Chondrocyte (in vitro differentiated cells): ENCODE measurements at regions not wholly inside any gene's neighbourhood (a gene's known extent, or its start where the extent isn't known, plus 50 kb on each side); places are given as distances from the start of the nearest gene placed in this dataset.

Experiments
- DNase-seq: peaks from one replicate; pipeline ENCODE4 v3.0.0; 2021; ENCODE audit warnings: mixed read lengths, low spot score
- H3K27ac Mint-ChIP-seq: one replicate; pipeline ENCODE4 v1.8.0; 2021; ENCODE audit warnings: mild to moderate bottlenecking, moderate library complexity, mixed read lengths; ENCODE audit not compliant: unreplicated experiment
- H3K27me3 Mint-ChIP-seq: 2 replicates; pipeline ENCODE4 v1.8.0; 2021; ENCODE audit warnings: low read depth, mixed read lengths
- H3K36me3 Mint-ChIP-seq: 2 replicates; pipeline ENCODE4 v1.8.0; 2021; ENCODE audit warnings: low read depth, mixed read lengths
- H3K4me1 Mint-ChIP-seq: 2 replicates; pipeline ENCODE4 v1.8.0; 2021; ENCODE audit warnings: low read depth, mild to moderate bottlenecking, mixed read lengths
- H3K4me3 Mint-ChIP-seq: one replicate; pipeline ENCODE4 v1.8.0; 2021; ENCODE audit warnings: mild to moderate bottlenecking, moderate library complexity, mixed read lengths; ENCODE audit not compliant: unreplicated experiment
- H3K9me3 Mint-ChIP-seq: 2 replicates; pipeline ENCODE4 v1.8.0; 2021; ENCODE audit warnings: low read depth, mixed read lengths
- CTCF ChIP-seq: fragments of 200-600 bp; sonication (generic); IDR thresholded peaks from 2 replicates; pipeline ENCODE4 v1.5.0; 2021; ENCODE audit warnings: antibody characterized with exemption, mild to moderate bottlenecking, moderate library complexity

- no peak overlapping the region for H3K27ac Mint-ChIP-seq
- TF ChIP-seq CTCF = no peak
- no peak for DNase-seq
- H3K9me3 Mint-ChIP-seq = peaks cover 34% of the 10 kb centered on the region
- peaks cover 10% of the 10 kb centered on the region for H3K36me3 Mint-ChIP-seq
- no peaks in the 10 kb centered on the region for H3K27me3 Mint-ChIP-seq
- H3K4me3 Mint-ChIP-seq = no peak overlapping the region
- H3K4me1 Mint-ChIP-seq = no peaks in the 10 kb centered on the region
These were observed 159.6 kb downstream of the ARL4A start for GRCh38 chr7:12847001-12847400.

GRCh38 chr7:12851142-12851541, 163.7 kb downstream of the ARL4A start:
- Mint-ChIP-seq H3K36me3 (peaks cover 3% of the 10 kb centered on the region), H3K27ac (no peak overlapping the region), H3K27me3 (no peaks in the 10 kb centered on the region), H3K4me3 (no peak overlapping the region), H3K9me3 (peaks cover 15% of the 10 kb centered on the region), H3K4me1 (no peaks in the 10 kb centered on the region)
- DNase-seq = no peak
- TF ChIP-seq CTCF = no peak

GRCh38 chr7:12851841-12852240, 164.4 kb downstream of the ARL4A start:
- Mint-ChIP-seq H3K27ac (no peak overlapping the region), H3K4me3 (no peak overlapping the region), H3K36me3 (peaks cover 3% of the 10 kb centered on the region), H3K9me3 (peaks cover 15% of the 10 kb centered on the region), H3K4me1 (no peaks in the 10 kb centered on the region), H3K27me3 (no peaks in the 10 kb centered on the region)
- TF ChIP-seq CTCF = no peak
- DNase-seq = no peak

GRCh38 chr7:12855036-12855435, 167.6 kb downstream of the ARL4A start:
- Mint-ChIP-seq H3K4me3 (no peak overlapping the region), H3K27me3 (no peaks in the 10 kb centered on the region), H3K4me1 (no peaks in the 10 kb centered on the region), H3K27ac (no peak overlapping the region), H3K9me3 (peaks cover 5% of the 10 kb centered on the region), H3K36me3 (no peaks in the 10 kb centered on the region)
- TF ChIP-seq CTCF = no peak
- no peak for DNase-seq

DNA sequence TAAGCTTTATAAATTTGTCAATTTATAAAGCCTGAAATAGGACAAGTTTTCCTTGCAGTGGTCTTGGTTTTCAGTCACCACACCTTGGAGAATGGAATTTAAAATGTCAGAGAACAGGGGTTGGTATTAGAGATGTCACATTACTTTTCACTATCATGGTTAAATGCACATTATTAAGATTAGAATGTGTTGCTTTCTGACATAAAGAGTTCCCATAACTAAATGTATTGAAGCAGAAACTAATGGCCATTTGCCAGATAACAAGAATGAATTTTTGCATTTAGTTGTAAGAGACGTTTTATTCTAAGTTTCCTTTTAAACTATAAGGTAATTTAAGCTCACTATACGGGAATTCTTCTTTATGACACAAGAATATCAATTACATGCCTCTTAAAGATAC, 172.3 kb downstream of the ARL4A start:
- no peak overlapping the region for H3K27ac Mint-ChIP-seq
- no peaks in the 10 kb centered on the region for H3K27me3 Mint-ChIP-seq
- peaks cover 6% of the 10 kb centered on the region for H3K4me1 Mint-ChIP-seq
- no peak overlapping the region for H3K4me3 Mint-ChIP-seq
- DNase-seq = no peak
- no peak for TF ChIP-seq CTCF
- no peaks in the 10 kb centered on the region for H3K36me3 Mint-ChIP-seq
- H3K9me3 Mint-ChIP-seq = no peaks in the 10 kb centered on the region
